ENCODE measurements at regions not wholly inside any gene's neighbourhood (a gene's known extent, or its start where the extent isn't known, plus 50 kb on each side); places are given as distances from the start of the nearest gene placed in this dataset. TPM values are rescaled to one million over a fixed set of nuclear protein-coding genes. Genes with fewer than 3 reads are reported as not detected.
"Not testable (repeated sequence)": the region's sequence is repeated elsewhere in the genome, so short reads cannot be mapped to it uniquely, and the experiment has no call there.

GRCh38 chr3:75583116-75583515 is 81.0 kb upstream of the FRG2C start:
- DNase-seq (ENCODE audit: low spot score): not testable (repeated sequence)

DNA sequence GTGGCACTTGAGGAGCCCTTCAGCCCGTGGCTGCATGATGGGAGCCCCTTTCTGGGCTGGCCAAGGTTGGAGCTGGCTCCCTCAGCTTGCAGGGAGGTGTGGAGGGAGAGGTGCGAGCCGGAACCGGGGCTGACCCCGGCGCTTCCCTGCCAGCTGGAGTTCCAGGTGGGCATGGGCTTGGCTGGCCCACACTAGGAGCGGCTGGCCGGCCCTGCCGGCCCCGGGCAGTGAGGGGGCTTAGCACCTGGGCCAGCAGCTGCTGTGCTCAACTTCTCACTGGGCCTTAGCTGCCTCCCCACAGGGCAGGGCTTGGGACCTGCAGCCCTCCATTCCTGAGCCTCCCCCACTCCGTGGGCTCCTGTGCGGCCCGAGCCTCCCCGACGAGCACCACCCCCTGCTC is 76.4 kb upstream of the FRG2C start:
- not testable (repeated sequence) for DNase-seq (ENCODE audit: low spot score)

DNA sequence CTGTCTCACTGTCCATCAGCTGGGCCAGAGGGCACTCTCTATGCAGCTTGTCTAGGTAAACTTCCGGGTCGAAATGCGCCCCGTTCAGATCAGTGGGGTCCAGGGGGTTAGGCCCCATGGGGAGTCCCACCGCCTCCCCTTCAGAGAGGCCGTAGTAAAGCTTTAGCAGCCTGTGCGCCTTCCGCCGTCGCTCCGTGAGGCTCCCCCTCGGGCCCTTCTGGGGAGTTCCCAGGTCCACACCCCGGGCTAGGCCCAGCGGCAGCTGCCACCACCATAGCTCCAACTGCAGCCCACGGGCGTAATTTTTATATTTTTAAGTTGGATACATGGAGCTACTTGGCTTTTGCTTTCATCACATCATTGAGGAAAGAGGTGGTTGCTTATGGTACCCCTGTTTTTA is 73.7 kb upstream of the FRG2C start:
- DNase-seq (ENCODE audit: low spot score): not testable (repeated sequence)

- peak; percentile 10 for DNase-seq (ENCODE audit: low spot score)
These were observed 59.7 kb upstream of the FRG2C start for GRCh38 chr3:75604286-75604934.

- not testable (repeated sequence) for DNase-seq (ENCODE audit: low spot score)
These were observed 56.1 kb upstream of the FRG2C start for GRCh38 chr3:75607996-75608395.

GRCh38 chr3:75609598-75609997 is 54.5 kb upstream of the FRG2C start:
- not testable (repeated sequence) for DNase-seq (ENCODE audit: low spot score)

DNA sequence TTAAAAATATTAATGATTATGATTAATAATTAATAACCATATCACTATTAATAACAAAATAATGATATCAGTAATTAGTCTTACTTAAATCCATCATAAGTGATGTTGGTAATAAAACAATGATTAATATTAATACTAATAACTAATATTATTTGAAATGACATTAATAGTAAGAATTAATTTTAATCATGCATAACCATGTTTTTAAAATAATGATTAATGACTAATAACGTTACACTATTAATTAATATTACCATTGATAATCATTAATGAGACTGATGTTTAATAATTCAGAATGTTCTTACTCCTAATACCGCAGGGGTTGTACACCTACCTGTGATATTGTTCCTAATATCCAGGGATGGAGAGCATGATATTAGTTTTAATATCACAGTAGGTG is 53.4 kb upstream of the FRG2C start:
- DNase-seq (ENCODE audit: low spot score): no peak

- DNase-seq (ENCODE audit: low spot score): not testable (repeated sequence)
These were observed 52.2 kb upstream of the FRG2C start for GRCh38 chr3:75611724-75612460.

Small RNAs in the stretch of these regions (small RNA-seq; reads per million reads assigned to genes)
- gene AC139453.1: not detected
- not detected for gene LSP1P2
- not detected for gene MIR4444-2
- not detected for gene RN7SL294P
- gene SNRPCP10: not detected
